ENCODE measurements at regions not wholly inside any gene's neighbourhood (a gene's known extent, or its start where the extent isn't known, plus 50 kb on each side); places are given as distances from the start of the nearest gene placed in this dataset.
"Not testable (repeated sequence)": the region's sequence is repeated elsewhere in the genome, so short reads cannot be mapped to it uniquely, and the experiment has no call there.

DNA sequence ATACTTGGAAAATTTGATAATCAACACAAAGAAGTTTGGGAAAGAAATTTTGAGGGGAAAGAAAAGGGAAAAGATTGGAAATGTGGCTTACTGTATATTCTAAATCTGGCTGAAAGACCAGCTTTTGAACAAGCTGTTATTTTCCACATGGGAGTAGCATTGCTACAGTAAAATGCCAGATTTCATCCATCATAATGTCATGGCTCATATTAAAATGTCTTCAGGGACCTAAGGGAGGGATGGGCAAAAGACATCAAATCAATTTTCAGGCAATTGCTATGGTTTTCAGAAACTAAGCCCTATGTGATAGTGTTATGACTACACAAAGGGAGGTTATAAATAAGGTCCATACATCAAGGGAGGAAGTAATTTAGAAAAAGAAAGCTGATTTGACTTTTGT, 1116.9 kb upstream of the CELF2 start:
- FAIRE-seq = no peak

DNA sequence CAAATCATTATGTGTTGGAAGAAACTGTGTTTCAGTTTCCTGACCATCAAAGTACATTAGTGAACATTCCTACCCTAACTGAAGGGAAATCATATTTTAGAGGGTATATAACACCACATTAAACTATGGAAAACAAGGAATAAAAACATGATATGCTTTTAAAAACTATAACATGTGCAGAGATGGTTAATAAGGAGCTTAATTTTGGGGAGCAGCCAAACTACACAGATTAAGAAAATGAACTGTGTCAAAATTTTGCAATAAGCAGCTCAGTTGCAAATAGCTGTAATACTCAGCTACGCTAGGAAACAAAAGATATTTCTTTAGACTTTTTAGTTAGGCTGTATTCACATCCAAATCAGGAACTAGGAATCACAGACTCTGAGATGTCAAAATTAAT, 1115.7 kb upstream of the CELF2 start:
- no peak for FAIRE-seq

DNA sequence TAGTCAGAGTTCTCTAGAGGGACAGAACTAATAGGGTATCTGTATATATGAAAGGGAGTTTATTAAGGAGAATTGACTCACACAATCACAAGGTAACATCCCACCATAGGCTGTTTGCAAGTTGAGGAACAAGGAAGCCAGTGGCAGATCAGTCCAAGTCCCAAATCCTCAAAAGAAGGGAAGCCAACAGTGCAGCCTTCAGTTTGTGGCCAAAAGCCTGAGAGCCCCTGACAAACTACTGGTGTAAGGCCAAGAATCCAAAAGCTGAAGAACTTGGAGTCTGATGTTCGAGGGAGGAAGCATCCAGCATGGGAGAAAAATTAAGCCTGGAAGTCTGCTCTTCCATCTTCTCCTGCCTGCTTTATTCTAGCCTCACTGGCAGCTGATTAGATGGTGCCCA, 1107.2 kb upstream of the CELF2 start:
- no peak for FAIRE-seq

DNA sequence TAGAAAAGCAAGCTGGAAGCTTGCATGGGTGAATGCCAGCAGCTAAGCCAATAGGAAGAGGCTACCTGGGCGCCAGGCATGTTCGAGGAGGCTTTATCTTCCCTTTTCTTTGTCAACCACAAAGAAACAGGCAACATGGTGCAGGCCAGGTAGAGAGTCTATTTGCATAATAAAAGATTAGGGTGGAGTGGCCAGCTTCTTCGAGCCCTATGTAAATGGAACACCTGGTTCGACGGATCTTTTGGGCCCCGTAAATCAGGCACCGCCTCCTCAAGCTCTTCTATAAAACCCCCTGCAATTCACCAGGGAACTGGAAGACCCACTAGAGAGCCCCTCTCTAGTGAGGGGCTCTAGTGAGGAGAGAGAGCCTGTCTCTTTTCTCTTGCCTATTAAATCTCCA, 1106.2 kb upstream of the CELF2 start:
- no peak for FAIRE-seq

DNA sequence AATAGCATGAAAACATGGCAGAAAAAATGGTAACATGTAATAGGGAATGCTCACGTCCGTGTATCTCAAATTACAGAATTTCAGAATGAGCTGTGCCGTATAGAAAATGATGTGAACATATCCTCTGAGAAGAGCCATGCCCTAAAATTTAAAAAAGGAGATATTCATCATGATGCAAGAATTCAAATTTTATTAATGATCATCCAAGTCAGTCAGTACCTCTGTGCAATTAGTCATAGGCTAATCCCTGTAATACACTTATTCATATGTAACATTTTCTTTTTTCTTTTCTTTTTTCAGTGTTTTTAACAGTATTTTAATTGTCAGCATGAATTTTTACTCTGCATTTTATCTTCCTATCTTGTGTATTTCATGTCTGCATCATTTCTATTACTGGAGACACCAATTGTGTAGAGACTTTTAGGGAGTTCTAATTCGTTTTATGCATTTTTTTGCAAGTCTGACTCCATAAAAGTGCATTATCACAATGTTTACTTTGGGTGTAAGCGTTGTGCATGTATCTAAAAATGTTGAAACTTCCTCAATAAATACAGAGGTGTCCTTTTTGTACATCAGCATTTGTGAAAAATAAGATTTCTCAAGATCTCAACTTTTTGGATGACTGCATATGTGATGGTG, 1103.7 kb upstream of the CELF2 start:
- FAIRE-seq = no peak

DNA sequence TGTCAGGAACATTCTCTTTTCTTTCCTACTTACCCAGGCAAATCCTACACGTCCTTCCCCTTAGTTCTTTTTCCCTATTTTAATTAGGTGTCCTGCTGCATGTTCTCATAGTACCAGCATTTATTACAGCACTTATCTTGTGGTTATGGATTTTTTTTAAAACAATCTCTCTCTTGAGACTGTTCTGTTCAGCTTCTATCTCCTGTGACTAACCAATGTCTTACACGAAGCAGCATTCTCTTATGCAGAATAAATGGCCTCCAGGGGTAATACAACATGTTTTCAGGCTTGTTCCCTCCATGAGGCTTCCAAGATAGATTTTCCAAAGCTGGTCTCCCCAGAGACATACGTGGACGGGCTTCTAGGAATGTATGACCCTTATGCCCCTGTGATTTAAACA, 1096.1 kb upstream of the CELF2 start:
- no peak for FAIRE-seq

DNA sequence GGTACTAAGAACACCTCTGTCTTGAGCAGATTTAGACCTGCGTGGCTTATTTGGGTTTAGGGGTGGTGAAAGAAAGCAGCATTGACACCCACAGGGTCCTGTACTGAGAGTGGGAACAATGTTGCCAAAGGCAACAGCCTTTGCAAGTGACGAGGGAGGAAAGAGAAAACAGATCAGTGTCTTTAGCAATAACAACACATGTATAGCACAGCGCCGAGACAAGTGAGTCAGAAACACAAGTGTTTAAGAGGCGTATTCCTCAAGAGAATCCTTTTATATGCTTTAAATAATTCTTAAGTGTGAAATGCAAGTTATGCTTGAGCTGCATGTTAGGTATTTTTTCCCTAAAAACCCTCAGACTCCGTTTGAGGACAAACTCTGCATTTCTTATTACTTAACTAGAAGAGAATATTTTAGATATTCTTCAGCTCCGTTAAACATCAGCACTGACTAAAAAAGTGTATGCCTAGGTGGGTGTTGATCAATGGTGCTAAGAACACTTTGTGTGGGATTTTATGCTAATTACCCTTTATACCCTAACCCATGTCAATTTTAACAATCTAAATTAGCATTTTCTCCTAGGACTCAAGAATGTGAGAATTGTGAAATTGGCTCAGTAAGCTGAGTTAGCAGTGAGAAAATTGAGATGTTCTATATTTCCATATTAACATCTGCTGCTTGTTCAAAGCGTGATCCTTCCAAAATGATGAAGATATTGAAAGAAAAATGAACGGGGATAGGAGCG, 1095.4 kb upstream of the CELF2 start:
- no peak for FAIRE-seq

DNA sequence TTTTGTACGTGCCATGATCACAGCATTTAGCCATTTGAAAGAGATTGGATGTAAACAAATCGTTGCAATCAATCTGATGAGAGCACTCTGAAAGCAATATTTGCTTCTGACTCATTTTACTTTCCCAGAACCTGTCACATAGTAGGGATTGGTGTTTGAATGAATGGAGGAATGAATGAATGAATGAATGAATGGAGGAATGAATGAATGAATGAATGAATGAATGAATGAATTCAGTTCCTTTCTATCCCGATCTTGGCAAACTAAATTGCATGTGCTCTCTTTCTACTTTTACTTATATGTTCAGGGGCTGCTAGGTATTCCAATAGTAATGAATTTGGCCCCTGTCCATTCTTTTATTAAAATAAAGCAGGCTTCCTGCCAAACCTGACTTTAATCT, 1091.7 kb upstream of the CELF2 start:
- FAIRE-seq = no peak

DNA sequence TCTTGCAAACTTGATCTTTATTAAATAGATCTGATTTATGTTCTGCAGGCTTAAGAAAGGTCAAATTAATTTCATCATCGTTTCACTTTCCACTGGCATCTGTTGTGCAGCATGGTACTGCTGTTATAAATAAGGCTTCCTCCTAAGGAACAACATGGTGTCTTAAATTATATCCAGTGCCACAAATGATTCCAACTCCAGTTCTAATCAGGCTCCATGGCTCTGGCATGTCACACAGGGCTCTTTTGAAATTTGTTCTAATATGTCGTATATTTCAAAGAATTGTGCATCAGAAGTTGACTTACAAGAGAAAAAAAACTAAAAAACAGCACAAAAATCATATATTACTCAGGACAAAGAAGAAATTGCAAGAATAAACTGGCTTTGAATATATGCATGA, 1090.8 kb upstream of the CELF2 start:
- FAIRE-seq = no peak

DNA sequence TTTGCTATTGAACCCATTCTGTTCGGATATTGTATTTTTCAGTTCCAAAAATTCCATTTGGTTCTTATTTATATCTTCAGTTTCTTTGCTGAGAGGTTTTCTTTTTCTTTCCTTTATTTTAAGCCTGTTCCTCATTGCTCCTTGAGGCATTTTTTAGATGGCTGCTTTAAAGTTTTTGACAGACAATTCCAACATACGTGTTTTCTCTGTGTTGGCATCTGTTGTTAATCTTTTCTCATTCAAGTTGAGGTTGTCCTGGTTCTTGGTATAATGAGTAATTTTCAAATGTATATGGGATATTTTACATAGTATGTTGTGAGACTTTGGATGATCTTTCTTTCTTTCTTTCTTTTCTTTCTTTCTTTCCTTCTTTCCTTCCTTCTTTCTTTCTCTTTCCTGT, 1078.0 kb upstream of the CELF2 start:
- FAIRE-seq = no peak

DNA sequence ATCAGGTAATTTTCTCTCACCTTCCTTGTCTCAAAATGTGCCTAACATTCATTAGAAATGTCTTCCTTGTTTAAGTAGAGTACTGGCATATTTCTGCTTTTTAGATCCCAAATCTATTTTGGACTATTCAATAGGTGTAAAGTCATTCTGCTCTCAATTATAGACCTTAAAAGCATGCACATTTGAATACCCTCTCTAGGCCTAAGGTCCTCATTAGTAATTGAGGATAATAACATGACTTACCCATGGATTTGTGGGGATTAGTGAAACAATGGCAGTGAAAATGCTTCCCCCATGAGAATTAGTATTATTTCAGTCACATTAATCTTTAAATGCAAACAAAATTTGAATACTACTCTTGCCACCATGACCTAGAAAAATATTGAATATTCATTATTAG, 1073.0 kb upstream of the CELF2 start:
- no peak for FAIRE-seq

DNA sequence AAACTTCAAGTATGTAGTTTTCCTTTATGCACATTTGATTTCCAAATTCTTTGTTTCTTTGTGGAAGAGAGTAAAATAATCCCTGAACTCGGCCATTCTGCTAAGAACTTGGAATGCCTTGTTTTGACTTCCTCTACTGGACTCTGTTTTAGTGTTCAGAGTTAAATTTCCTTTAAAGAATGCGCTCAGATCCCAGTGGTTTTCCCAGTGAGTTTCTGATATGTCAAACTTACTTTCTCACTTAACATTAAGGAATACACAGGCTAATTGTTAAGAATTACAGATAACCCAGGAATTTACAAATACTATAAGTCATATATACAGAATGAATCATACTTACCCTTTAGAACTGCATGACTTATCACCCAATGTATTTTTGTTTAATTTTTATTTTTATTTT, 1067.6 kb upstream of the CELF2 start:
- FAIRE-seq = no peak

DNA sequence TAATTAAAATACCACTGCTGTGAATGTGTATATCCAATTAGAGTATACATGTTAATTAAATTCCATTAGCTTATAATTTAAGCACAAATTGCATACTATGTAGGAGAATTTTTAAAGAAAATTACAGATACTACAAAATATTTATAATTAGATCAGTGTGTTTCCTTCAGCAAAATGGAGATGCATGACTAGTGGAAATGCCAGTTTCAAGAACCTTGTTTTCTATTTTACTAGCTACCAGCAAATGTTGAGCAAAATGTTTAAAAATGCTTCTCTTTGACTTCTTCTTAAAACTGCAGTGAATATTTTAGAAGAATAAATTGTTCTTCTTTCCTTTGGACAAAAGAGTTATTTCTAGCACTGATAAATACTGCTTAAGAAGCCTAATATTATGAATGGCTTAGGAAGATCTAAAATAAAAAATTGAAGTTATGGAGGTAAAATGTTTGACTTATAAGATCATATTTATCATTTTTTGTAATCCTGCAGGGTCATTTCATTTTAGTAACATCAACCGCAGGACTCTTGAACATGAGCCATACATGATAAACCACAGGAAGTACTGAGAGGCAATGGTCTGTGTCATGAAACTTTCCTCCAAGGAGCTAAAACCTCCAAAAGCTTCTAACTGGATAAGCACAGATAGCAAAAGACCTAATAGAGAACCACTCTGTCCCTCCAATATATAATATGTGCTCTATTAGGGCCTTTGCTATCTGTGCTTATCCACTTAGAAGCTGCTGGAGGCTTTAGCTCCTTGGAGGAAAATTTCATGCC, 1066.0 kb upstream of the CELF2 start:
- FAIRE-seq = no peak

DNA sequence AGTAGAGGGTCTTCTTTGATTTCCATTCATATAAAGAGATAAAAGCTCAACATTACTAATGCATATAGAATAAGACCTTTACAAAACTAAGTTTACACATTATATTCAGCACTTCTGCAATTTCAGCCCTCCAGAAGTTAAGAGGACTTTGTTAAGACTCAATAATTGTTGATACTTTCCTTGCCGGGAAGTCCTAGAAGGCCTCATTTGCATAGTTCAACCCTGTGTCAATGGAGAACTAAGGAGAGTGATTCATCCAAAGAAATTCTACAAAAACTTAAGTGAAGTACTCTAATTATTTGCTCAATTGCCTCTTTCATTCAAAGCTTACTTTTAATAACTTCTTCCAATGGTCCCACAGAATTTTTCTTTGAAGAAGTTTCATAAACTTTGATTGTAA, 1060.3 kb upstream of the CELF2 start:
- FAIRE-seq = no peak

DNA sequence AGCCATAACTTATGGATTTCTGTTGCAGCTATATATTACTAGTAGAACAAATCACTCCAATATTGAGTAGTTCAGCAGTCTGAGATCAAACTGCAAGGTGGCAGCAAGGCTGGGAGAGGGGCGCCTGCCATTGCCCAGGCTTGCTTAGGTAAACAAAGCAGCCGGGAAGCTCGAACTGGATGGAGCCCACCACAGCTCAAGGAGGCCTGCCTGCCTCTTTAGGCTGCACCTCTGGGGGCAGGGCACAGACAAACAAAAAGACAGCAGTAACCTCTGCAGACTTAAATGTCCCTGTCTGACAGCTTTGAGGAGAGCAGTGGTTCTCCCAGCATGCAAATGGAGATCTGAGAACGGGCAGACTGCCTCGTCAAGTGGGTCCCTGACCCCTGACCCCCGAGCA, 1059.8 kb upstream of the CELF2 start:
- FAIRE-seq = not testable (repeated sequence)

DNA sequence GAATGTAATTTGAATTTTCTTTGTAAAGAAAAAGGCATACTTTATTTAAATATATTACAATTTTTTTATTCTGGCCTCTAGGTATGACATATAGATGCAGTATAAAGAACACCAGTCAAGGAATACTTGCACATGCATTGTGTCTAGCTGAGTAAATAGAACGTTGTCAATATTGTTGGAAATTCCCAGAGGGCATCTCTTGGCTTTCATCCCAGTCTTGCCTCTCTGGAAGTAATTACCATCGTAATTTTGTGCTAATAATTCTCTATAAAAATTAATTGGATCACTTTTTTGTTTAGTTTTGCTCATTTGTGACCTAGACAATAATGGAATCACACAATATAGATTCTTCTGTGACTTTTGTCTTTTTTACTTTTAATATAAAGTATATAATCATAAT, 1052.3 kb upstream of the CELF2 start:
- FAIRE-seq = no peak

DNA sequence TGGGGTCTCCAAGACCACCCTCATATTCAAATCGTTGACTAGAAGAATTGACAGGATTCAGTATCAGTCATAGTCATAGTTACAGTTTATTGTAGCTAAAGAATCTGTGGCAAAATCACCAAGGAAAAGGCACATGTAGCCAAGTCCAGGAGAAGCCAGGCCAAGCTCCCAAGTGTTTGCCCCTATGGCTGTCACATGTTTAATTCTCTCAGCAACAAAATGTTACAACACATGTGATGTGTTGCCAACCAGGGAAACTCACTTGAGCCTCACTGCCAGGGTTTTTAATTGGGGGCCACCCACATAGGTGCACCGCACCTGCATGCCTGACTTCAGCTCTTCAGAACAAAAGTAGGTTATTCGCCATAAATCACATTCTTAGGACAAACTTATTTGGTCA, 1030.9 kb upstream of the CELF2 start:
- no peak for FAIRE-seq

DNA sequence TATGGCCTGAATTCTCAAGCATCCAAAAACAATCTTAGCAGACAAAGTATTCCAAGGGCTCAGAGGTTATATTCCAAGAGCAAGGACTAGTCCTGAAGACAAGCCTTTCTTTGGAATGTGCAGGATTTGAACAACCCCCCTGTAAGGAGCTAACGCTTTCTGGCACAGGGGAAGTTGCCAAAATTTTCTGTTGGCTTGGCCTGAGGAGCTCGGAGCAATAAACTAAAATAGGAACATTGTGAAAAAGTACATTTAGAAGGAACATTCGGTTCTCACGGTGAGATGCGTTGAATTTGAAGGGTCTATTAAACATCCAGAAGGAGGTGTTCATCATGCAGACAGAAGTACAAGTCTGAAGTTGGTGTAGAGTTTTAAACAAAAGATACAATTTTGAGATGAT, 1030.5 kb upstream of the CELF2 start:
- FAIRE-seq = no peak

DNA sequence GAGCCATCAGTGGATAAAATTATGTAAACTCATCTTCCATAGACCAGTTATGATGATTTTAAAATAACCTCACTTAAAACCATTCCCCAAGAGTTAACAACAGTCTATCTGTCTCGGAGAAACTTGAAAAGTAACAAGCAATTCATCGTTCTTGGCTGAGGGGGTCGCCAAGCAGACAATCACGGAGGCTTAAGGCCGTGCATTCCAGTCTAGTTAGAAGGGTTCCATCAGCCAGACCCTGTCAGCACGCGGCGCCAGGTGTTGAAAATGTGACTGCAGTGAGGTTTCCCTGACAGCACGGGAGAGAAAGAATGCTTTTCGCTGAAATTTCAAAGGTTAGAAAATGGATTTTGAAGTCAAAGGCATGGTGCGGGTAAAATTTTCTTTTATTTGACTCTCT, 1025.0 kb upstream of the CELF2 start:
- no peak for FAIRE-seq

DNA sequence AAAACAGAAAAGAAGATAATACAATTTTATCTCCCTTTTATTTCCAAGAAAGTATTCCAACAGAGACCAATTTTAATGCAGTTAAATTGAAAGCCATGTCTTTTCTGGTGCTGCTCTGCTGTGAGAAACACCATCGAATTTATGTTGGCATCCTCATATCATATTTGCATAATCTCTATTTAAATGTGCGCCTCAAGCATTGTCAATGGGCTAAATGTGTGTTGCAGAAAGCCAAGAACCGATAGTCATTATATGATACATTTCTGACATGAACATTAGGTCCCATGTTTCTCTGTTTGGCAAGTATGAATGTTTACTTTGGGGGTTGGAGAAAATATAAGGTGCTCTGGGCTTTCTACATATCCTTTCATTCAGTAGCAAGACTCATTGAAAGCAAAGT, 1023.5 kb upstream of the CELF2 start:
- FAIRE-seq = no peak

DNA sequence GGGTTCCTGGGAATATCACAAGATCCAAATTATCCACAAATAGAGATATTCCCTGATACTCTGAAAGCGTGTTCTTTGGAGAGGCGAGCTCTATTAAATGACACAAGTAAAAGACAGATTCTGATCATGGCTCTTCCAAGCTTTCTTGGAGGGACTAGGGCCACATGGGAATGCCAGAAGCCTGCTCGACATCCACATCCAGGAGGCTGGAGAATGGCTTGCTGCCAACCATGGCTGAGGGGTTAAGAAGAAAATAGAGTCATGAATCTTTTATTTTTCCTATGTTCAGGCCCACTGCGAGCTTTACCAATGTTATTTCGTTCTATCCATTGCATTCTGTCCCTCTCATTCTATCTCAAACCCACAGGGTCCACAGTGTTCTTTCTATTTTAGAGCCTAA, 1018.0 kb upstream of the CELF2 start:
- FAIRE-seq = no peak

DNA sequence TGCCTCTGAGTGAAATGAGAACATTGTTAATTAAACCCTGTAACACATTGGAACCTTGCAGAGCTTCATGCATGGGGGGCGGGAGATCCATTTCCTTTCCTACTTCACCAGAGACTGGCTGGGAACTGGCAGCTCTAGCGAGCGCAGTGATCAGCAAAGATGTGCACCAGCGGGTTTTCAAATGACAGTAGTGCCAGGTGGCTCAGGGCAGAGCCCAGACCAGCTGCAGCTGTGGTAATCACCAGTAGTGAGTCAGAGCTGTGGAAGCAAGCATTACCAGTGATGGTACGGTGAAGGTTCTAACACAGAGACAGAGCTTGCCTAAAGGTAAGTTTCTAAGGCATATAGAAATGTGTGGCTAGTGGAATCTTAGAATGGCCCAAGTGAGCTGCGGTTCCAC, 1009.7 kb upstream of the CELF2 start:
- no peak for FAIRE-seq

DNA sequence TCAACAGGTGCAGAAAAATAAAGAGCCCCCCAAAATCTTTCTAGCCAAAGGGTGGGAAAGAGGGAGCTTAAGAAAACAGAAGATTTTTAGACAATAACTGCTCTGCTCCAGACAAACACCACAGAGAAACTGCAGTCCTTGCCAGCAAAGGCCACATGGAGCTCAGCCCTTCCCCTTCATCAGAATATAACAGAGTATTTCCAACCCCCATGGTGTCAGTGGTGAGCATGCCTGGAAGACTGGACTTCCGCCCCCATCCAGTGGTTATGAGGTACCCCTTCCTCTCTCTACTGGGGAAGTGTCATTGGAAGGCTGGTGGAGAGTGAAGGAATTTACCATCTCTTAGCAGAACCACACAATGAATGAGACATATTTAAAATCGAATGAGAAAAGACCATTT, 1007.3 kb upstream of the CELF2 start:
- FAIRE-seq = no peak

DNA sequence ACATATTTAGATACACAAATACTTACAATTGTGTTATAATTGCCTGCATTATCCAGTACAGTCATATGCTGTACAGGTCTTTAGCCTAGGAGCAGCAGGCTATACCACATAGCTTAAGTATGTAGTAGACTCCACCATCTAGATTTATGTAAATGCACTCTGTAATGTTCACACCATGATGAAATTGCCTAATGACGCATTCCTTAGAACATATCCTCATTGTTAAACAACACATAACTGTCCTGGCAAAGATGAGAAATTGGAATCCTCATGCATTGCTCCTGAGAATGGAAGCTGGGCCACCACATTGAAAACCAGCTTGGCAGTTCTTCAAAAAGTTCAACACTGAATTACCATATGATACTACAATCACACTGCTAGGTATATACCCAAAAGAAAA, 1002.8 kb upstream of the CELF2 start:
- FAIRE-seq = no peak
